ENCODE measurements at regions not wholly inside any gene's neighbourhood (a gene's known extent, or its start where the extent isn't known, plus 50 kb on each side); places are given as distances from the start of the nearest gene placed in this dataset.

DNA sequence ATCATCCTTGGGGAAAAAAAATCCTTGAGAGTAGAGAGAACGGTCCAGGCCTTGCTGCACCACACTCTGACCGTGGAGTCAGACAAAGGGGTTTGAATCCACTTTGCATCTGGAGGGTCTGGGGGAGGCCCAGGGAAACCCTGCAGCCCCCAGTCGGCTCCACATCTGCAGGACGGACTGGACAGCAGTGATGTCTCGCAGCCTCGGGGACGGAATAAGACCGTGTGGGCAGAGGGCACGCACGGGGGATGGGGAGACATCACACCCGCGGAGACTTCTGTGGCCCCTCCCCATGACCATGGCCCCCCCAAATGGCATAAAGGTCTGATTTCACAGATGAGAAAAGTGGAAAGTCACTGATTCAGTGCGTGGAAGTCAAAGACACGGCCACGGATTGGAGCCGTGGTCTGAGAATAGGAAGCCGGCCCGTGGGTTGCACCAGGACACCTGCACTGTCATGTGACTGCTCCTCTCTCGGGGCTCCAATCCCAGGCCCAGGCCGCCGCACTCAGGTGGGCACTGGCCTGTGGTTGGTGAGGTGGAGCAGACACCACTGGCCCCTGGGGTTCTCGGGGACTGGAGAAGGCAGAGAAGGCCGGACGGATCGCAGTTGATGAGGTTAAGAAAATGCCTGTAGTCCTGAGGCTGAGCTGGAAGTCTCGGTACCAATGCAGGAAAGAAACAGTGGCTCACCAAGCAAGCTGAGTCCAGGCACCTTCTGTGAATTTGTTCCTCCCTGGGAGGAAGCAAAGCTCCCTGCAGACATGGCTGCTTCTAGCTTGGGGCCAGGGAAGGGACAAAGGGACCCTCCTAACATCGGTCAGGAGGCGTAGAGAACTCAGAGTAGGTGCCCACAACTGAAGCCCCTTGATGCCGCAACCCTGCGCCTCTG lies 61.8 kb downstream of the RTP5 start:
- Histone ChIP-seq H3K27ac (no peak overlapping the region), H3K4me3 (no peak overlapping the region)
- TF ChIP-seq, protein P1, sequence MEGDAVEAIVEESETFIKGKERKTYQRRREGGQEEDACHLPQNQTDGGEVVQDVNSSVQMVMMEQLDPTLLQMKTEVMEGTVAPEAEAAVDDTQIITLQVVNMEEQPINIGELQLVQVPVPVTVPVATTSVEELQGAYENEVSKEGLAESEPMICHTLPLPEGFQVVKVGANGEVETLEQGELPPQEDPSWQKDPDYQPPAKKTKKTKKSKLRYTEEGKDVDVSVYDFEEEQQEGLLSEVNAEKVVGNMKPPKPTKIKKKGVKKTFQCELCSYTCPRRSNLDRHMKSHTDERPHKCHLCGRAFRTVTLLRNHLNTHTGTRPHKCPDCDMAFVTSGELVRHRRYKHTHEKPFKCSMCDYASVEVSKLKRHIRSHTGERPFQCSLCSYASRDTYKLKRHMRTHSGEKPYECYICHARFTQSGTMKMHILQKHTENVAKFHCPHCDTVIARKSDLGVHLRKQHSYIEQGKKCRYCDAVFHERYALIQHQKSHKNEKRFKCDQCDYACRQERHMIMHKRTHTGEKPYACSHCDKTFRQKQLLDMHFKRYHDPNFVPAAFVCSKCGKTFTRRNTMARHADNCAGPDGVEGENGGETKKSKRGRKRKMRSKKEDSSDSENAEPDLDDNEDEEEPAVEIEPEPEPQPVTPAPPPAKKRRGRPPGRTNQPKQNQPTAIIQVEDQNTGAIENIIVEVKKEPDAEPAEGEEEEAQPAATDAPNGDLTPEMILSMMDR (IDR thresholded peaks at IDR 0.05), result no peak
- DNase-seq (ENCODE audit: low spot score), result peak; percentile 59

DNA sequence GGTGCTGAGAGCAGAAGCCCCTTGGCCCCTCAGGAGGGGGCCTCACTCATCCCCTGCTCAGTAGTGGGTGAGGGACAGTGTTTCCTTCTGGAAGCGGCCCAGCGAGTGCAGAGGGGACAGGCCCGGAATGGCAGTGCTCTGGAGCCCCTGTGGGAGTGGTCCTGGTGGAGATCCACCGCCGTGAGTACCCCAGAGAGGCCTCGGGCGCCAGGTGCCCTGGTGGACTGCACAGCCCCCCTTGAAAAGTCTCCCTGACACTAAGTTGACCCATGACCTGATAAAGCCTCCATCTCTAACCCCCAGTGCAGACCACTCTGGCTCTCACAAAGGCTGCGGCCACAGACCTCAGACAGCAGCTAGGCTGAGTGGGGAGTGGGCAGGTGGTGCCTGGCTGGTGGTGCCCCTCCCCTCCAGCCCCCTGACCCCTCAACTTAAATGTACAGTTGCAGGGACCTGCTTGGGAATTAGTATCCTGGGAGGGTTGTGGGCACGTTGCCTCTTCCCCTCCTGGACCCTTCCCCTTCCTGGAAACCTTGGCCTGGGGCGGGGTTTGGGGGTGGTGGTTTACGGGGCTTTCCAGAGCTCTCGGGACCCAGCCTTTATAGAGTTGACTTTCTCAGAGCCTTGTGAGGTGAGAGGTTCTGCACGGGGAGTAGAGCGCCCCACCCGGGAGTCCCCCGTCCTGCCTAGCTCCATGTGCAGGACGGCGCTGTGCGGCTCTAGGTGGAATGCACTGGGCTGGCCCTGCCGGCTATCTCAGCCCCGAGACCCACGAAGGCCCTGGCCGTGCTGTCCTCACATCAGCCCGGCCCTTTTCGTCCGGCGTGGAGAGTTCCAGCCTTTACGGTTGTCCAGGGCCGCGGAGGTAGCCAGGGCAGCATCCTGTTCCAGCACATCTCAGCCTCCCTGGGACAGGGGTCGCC lies 62.7 kb downstream of the RTP5 start:
- DNase-seq (ENCODE audit: low spot score), result peak; percentile 56
- no peak overlapping the region for H3K27ac ChIP-seq
- H3K4me3 ChIP-seq, result no peak overlapping the region
- TF ChIP-seq, protein P1 (IDR thresholded peaks at IDR 0.05), result no peak

DNA sequence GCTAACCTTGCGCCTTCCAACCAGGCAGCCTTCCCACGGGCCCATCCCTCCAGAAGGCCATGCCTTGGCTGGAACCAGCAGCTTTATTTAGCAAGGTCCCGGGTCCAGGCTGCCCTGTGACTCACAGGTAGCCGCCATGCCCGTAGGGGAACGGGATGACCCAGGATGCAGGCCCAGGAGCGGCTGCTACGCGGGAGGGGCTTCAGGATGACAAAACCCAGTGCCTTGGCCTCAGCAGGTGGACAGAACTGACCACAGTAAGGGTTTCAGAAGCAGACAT lies 63.3 kb downstream of the RTP5 start:
- peak; percentile 69 for DNase-seq (ENCODE audit: low spot score)
- Histone ChIP-seq H3K4me3 (no peak overlapping the region), H3K27ac (no peak overlapping the region)
- TF ChIP-seq, protein P1 (IDR thresholded peaks at IDR 0.05), result no peak

DNA sequence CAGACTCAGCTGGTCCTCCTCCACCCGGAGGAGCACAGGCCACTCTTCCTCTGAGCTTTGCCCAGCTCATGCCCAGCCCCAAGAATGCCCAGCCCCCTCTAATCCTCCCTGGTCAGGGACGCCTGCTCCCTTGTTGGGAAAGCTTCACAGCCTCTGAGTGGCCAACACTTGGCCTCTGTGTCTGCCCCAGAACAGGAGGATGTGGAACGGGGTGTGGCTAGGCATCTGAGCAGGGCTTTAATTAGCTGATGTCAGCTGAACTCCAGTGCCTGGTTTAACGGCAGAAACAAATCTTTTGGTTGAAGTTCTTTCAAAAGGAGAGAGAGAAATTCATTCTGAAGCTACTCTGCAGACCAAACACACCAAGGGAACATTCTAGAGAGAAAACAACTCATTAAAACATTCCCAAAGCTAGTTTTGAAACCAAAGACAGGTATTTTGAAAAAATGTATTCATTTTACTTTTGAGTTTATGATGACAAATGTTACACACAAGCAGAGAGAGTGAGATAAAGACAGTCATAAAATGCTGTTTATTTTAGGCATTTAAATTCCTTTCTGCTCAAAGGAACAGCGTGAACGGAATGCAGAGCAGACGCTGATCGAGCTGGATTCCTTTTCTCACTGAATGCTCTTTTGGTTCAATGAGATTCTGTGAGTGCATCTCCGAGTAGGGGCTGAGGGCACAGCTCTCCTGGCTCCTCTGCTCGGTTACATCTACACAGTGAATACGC lies 63.8 kb downstream of the RTP5 start:
- H3K4me3 ChIP-seq, result no peak overlapping the region
- no peak overlapping the region for H3K27ac ChIP-seq
- TF ChIP-seq, protein P1 (IDR thresholded peaks at IDR 0.05), result no peak
- no peak for DNase-seq (ENCODE audit: low spot score)

DNA sequence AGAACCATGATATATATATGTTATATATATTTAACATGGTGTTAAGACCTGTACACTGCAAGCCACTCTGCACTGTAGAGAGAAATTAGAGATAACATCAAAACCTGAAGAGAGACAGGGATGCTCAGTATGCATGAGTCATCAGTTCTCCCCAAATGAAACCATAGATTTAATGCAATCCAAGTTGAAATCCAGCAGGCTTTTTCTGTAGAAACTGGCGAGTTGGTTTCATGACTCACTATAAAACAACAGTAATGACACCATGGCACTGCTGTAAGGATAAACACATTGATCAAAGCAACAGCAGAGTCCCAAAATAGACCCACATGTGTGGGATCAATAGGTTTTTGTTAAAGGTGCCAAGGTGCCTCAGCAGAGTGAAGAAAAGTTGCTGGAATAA lies 65.8 kb downstream of the RTP5 start:
- Histone ChIP-seq H3K4me3 (no peak overlapping the region), H3K27ac (no peak overlapping the region)
- TF ChIP-seq, protein P1 (IDR thresholded peaks at IDR 0.05), result no peak
- DNase-seq (ENCODE audit: low spot score), result no peak

DNA sequence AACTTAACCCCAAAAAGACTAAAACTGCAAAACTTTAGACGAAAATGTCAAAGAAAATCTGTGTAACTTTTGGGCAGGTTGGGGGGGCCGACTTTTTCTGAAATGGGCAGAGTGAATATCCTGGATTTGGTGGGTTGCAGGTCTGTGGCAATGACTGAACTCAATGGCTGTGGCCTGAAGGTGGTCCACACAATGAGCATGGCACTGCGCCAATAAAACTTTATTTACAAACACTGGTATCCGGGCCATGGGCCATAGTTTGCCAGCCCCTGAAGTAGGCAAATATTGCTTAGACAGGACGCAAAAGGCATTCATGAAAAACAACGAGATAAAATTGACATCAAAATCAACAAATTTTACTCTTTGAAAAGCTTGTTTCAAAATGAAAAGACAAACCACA lies 66.2 kb downstream of the RTP5 start:
- DNase-seq (ENCODE audit: low spot score), result no peak
- TF ChIP-seq, protein P1 (IDR thresholded peaks at IDR 0.05), result no peak
- H3K4me3 ChIP-seq, result no peak overlapping the region
- no peak overlapping the region for H3K27ac ChIP-seq
